ENCODE measurements at regions not wholly inside any gene's neighbourhood (a gene's known extent, or its start where the extent isn't known, plus 50 kb on each side); places are given as distances from the start of the nearest gene placed in this dataset.

- TF ChIP-seq, protein P1, sequence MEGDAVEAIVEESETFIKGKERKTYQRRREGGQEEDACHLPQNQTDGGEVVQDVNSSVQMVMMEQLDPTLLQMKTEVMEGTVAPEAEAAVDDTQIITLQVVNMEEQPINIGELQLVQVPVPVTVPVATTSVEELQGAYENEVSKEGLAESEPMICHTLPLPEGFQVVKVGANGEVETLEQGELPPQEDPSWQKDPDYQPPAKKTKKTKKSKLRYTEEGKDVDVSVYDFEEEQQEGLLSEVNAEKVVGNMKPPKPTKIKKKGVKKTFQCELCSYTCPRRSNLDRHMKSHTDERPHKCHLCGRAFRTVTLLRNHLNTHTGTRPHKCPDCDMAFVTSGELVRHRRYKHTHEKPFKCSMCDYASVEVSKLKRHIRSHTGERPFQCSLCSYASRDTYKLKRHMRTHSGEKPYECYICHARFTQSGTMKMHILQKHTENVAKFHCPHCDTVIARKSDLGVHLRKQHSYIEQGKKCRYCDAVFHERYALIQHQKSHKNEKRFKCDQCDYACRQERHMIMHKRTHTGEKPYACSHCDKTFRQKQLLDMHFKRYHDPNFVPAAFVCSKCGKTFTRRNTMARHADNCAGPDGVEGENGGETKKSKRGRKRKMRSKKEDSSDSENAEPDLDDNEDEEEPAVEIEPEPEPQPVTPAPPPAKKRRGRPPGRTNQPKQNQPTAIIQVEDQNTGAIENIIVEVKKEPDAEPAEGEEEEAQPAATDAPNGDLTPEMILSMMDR (IDR thresholded peaks at IDR 0.05): no peak
- TF ChIP-seq POLR2AphosphoS5 (IDR thresholded peaks at IDR 0.05) (no peak), POLR2A (IDR thresholded peaks at IDR 0.05) (no peak)
These were observed 240.2 kb downstream of the IRX1 start for GRCh38 chr5:3835811-3836210.

All from prostate gland (tissue), 2 donors.